DND-41 (cell line): ENCODE measurements at regions not wholly inside any gene's neighbourhood (a gene's known extent, or its start where the extent isn't known, plus 50 kb on each side); places are given as distances from the start of the nearest gene placed in this dataset.

ENCODE experiments used
- EZH2 ChIP-seq: IDR thresholded peaks from 3 replicates; pipeline ENCODE4 v1.6.1; 2012; ENCODE audit warnings: borderline replicate concordance, low read depth, mild to moderate bottlenecking, moderate library complexity, low read length, inconsistent platforms; ENCODE audit not compliant: severe bottlenecking
- TF ChIP-seq, protein P1 (sequence below): IDR thresholded peaks from 2 replicates; pipeline ENCODE4 v1.5.1; 2012; ENCODE audit warnings: borderline replicate concordance, low read length, moderate library complexity, mild to moderate bottlenecking; ENCODE audit not compliant: poor library complexity, severe bottlenecking; ENCODE audit errors: extremely low read depth

DNA sequence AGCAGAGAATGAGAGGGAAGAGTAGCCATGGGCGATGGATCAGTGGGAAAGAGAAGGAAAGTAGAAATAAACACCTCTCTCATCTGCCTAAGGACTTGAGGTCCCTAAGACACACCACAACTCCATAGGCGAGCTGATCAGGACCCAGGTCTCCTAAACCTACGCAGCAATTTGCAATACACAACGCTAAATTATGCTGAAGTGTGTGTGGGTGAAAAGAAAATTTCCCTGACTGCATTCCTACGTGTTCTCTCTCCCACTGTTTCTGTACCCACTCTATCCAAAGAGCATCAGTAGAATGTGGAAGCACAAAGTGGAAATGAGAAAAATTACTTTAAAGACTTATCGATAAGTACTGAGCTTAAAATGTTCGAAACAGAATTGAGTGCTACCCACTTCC, 88.9 kb downstream of the RPS29 start:
- TF ChIP-seq, protein P1, sequence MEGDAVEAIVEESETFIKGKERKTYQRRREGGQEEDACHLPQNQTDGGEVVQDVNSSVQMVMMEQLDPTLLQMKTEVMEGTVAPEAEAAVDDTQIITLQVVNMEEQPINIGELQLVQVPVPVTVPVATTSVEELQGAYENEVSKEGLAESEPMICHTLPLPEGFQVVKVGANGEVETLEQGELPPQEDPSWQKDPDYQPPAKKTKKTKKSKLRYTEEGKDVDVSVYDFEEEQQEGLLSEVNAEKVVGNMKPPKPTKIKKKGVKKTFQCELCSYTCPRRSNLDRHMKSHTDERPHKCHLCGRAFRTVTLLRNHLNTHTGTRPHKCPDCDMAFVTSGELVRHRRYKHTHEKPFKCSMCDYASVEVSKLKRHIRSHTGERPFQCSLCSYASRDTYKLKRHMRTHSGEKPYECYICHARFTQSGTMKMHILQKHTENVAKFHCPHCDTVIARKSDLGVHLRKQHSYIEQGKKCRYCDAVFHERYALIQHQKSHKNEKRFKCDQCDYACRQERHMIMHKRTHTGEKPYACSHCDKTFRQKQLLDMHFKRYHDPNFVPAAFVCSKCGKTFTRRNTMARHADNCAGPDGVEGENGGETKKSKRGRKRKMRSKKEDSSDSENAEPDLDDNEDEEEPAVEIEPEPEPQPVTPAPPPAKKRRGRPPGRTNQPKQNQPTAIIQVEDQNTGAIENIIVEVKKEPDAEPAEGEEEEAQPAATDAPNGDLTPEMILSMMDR, result no peak
- TF ChIP-seq EZH2, result no peak
